Cardiac muscle cell (in vitro differentiated cells and primary cell): ENCODE measurements at regions not wholly inside any gene's neighbourhood (a gene's known extent, or its start where the extent isn't known, plus 50 kb on each side); places are given as distances from the start of the nearest gene placed in this dataset.
A peak's percentile ranks its signal among the peaks of the same experiment; 100 is the strongest.

Source experiments
- DNase-seq, 2 donors: peaks; one replicate each; pipeline versions ENCODE4 v3.0.0 to v3.0.0-alpha.2; 2010 to 2017; ENCODE audit warnings: low read depth in 1 of 2, low spot score in 1 of 2
- H3K27ac ChIP-seq: fragments of 200-600 bp; sonication (generic); 2 replicates; pipeline ENCODE4 v1.5.1; 2016
- H3K27me3 ChIP-seq: fragments of 200-600 bp; sonication (generic); 2 replicates; pipeline ENCODE4 v1.6.0; 2016; ENCODE audit warnings: control low read depth
- H3K36me3 ChIP-seq: fragments of 200-600 bp; sonication (generic); 2 replicates; pipeline ENCODE4 v1.5.1; 2016; ENCODE audit warnings: control low read depth
- H3K4me1 ChIP-seq: fragments of 200-600 bp; sonication (generic); 2 replicates; pipeline ENCODE4 v1.8.1; 2017; ENCODE audit warnings: low read depth, mild to moderate bottlenecking, mixed run types
- H3K4me3 ChIP-seq: fragments of 200-600 bp; sonication (generic); 2 replicates; pipeline ENCODE4 v1.5.1; 2016; ENCODE audit warnings: mild to moderate bottlenecking
- H3K9me3 ChIP-seq: fragments of 200-600 bp; sonication (generic); 2 replicates; pipeline ENCODE4 v1.5.1; 2017; ENCODE audit warnings: low read depth, mild to moderate bottlenecking, control low read depth
- TF ChIP-seq, protein P1 (sequence below): IDR thresholded peaks from 2 replicates; pipeline ENCODE4 v1.5.1; 2012; ENCODE audit warnings: low read depth, mild to moderate bottlenecking, low read length

DNA sequence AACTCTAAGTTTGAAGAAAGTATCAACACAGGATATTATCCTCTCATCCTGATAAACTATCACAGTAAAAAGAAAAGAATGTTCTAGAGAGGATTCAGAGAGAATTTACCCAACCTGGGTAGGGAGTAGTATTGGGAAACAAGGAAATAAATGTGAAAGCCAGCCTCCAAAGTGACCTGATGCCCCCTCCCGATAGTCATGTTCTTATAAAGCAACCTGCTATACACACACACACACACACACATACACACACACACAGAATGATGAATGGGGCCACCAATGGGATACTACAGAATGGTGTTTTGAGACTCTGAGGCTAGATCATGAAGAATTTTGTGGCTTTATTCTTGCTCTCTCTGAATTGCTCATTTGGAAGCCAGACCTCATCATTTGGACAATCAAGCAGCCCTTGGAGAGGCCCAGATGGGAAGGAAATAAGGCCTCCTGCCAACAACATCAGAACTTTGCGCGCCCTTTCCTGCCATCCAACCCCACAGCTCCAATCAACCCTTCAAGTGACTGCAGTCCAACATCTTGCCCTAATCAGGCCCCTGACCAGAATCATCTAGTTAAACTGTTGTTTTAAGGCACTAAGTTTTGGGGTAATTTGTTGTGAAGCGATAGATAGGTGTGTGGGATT lies 807.9 kb upstream of the ARGLU1 start:
- no peaks in the 10 kb centered on the region for H3K27me3 ChIP-seq
- no peaks in the 10 kb centered on the region for H3K4me1 ChIP-seq
- H3K36me3 ChIP-seq: no peaks in the 10 kb centered on the region
- no peak overlapping the region for H3K4me3 ChIP-seq
- H3K27ac ChIP-seq: no peak overlapping the region
- H3K9me3 ChIP-seq: no peaks in the 10 kb centered on the region
- DNase-seq: no peak
- TF ChIP-seq, protein P1, sequence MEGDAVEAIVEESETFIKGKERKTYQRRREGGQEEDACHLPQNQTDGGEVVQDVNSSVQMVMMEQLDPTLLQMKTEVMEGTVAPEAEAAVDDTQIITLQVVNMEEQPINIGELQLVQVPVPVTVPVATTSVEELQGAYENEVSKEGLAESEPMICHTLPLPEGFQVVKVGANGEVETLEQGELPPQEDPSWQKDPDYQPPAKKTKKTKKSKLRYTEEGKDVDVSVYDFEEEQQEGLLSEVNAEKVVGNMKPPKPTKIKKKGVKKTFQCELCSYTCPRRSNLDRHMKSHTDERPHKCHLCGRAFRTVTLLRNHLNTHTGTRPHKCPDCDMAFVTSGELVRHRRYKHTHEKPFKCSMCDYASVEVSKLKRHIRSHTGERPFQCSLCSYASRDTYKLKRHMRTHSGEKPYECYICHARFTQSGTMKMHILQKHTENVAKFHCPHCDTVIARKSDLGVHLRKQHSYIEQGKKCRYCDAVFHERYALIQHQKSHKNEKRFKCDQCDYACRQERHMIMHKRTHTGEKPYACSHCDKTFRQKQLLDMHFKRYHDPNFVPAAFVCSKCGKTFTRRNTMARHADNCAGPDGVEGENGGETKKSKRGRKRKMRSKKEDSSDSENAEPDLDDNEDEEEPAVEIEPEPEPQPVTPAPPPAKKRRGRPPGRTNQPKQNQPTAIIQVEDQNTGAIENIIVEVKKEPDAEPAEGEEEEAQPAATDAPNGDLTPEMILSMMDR: no peak

DNA sequence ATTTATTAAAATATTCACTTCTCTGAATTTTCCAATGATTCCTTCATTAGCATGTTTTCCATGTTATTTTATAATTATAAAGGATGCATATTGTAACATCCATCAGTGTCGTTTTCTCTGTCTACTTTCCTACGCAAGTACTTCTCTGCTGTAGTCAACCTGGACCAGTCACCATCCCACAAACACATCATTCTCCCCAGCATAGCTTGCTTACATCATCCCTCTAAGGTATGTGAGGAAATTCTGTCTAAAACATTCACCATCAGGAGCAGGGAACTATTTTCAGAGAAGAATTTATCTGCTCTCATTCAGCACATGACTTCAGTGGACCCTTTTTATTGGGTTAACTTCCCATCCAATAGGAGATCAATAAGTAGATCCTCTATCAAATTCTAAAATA lies 806.1 kb upstream of the ARGLU1 start:
- no peak for DNase-seq
- TF ChIP-seq, protein P1: no peak
- H3K27me3 ChIP-seq: no peaks in the 10 kb centered on the region

DNA sequence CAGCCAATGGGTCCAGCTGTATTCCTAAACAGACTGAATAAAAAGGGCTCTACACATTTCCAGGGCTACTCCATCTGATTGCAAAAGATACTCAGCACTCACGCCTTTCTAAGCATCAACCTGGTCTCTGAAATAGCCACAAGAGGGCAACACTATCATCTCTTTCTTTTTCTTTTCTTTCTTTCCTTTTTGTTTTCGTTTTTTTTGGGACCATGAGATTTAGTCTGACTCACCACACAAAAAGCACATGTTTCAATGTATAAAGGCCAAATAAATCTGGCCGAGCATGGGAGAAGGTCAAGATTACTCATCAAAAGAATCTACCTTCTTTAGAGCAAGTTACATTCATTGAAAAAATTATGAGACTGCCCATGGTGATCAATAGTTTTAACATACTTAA lies 805.6 kb upstream of the ARGLU1 start:
- Histone ChIP-seq H3K36me3 (no peaks in the 10 kb centered on the region), H3K4me3 (no peak overlapping the region), H3K9me3 (no peaks in the 10 kb centered on the region), H3K27ac (no peak overlapping the region), H3K27me3 (no peaks in the 10 kb centered on the region), H3K4me1 (no peaks in the 10 kb centered on the region)
- TF ChIP-seq, protein P1: peak; percentile 60
- peak; percentile 16 to 75 for DNase-seq

More for the DNA sequence above, 806.1 kb upstream of the ARGLU1 start:
- Histone ChIP-seq H3K27ac (no peak overlapping the region), H3K9me3 (no peaks in the 10 kb centered on the region), H3K36me3 (no peaks in the 10 kb centered on the region), H3K4me3 (no peak overlapping the region), H3K4me1 (no peaks in the 10 kb centered on the region)

DNA sequence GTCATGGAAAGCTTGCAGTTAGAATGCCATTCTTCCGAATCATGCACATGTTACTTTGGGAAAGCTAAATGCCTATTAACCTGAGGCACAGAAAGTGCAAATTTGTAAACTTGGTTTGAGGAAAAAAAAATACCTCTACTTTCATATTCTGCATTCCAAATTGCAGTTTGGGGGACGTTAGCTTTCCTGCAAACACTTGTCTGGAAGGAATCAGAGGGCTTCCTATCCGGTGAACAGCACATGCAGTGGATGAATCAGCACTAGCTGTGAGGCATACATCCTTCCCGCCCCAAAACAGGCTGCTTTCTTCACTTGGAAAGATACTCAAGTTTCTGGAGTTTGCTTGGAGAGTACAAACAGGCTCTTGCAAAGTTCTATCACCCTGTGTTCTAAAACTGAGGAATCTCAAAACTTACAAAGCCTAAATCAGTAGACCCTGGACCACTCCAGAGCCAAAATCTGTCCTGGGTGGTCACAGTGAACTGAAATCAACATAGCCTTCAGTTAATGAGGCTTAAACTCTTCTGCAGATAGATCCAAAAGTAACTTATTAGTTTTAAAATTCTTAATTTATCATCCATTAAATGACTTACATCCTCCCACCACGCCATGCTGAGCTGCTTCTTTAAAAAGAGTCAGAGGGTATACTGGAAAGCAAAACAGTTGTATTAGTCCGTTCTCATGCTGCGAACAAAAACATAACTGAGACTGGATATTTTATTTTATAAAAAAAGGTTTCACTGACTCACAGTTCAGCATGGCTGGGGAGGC lies 802.3 kb upstream of the ARGLU1 start:
- Histone ChIP-seq H3K36me3 (no peaks in the 10 kb centered on the region), H3K4me3 (no peak overlapping the region), H3K9me3 (no peaks in the 10 kb centered on the region), H3K27me3 (no peaks in the 10 kb centered on the region), H3K27ac (no peak overlapping the region), H3K4me1 (no peaks in the 10 kb centered on the region)
- TF ChIP-seq, protein P1: no peak
- peak in 1 of 2 donors; percentile 62 for DNase-seq

DNA sequence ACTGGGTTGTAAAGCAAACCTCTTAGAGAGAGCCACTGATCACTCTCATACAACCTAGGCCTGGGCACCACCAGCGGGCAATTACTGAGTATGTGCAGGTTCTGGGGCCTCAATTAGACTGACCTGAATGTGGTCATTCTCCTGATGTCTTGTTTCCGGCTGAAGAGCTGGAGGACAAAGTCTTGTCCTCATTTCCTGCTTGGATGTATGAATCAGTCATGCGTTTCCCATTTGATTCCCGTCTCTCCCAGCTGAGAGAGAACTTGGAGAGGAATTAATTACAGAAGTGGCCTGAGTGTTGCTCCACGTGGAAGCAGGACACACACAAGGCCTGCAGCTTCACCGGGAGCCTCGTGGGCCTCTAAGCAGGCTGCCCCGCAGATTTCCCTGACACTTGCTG lies 799.3 kb upstream of the ARGLU1 start:
- TF ChIP-seq, protein P1: no peak
- H3K27ac ChIP-seq: no peak overlapping the region
- no peaks in the 10 kb centered on the region for H3K4me1 ChIP-seq
- H3K9me3 ChIP-seq: no peaks in the 10 kb centered on the region
- H3K4me3 ChIP-seq: no peak overlapping the region
- no peak for DNase-seq
- no peaks in the 10 kb centered on the region for H3K36me3 ChIP-seq
- no peaks in the 10 kb centered on the region for H3K27me3 ChIP-seq
